ENCODE measurements at regions not wholly inside any gene's neighbourhood (a gene's known extent, or its start where the extent isn't known, plus 50 kb on each side); places are given as distances from the start of the nearest gene placed in this dataset.

GRCh38 chr5:90099099-90099498 lies 310.5 kb downstream of the CETN3 start:
- no peak for TF ChIP-seq EP300 (IDR thresholded peaks at IDR 0.05)
- no peak for TF ChIP-seq CTCF (IDR thresholded peaks at IDR 0.05)

Data from stomach (tissue), 4 donors.